Putamen (tissue), 1 donor: ENCODE measurements at regions not wholly inside any gene's neighbourhood (a gene's known extent, or its start where the extent isn't known, plus 50 kb on each side); places are given as distances from the start of the nearest gene placed in this dataset.
"Not testable (repeated sequence)": the region's sequence is repeated elsewhere in the genome, so short reads cannot be mapped to it uniquely, and the experiment has no call there.

Source experiments
- DNase-seq: peaks from one replicate; pipeline ENCODE4 v3.0.0-alpha.2; 2016; ENCODE audit warnings: low spot score

GRCh38 chr5:124963236-124963919, 216.9 kb upstream of the ZNF608 start:
- DNase-seq: no peak

GRCh38 chr5:124966741-124967140, 220.3 kb upstream of the ZNF608 start:
- not testable (repeated sequence) for DNase-seq

- not testable (repeated sequence) for DNase-seq
Observed at GRCh38 chr5:124970381-124970780, 223.9 kb upstream of the ZNF608 start.

- no peak for DNase-seq
Observed at GRCh38 chr5:124972703-124973102, 226.3 kb upstream of the ZNF608 start.

DNA sequence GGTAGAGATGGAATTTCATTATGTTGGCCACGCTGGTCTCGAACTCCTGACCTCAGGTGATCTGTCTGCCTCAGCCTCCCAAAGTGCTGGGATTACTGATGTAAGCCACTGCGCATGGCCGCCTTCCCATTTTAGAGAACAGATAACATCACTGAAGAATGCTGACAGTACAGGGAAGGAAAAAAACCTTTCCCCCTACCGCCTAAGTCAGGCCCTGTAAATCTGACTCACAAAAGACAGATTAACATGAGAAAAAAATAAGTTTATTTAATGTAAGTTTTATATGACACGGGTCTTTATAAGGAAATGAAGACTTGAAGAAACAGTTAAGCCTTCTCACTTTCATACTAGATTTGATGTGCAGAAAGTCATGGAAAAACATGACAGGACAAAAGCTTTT, 227.2 kb upstream of the ZNF608 start:
- DNase-seq: no peak

DNA sequence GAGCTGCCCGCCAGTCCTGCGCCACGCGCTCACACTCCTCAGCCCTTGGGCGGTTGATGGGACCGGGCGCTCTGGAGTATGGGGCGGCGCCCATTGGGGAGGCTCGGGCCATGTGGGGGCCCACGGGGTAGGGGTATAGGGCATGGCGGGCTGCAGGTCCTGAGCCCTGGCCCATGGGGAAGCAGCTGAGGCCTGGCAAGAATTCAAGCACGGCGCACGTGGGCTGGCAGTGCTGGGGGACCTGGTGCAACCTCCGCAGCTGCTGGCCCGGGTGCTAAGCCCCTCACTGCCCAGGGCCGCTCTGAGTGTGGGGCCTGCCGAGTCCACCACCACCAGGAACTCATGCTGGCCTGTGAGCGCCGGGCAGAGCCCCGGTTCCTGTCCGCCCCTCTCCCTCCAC, 229.6 kb upstream of the ZNF608 start:
- DNase-seq: no peak

DNA sequence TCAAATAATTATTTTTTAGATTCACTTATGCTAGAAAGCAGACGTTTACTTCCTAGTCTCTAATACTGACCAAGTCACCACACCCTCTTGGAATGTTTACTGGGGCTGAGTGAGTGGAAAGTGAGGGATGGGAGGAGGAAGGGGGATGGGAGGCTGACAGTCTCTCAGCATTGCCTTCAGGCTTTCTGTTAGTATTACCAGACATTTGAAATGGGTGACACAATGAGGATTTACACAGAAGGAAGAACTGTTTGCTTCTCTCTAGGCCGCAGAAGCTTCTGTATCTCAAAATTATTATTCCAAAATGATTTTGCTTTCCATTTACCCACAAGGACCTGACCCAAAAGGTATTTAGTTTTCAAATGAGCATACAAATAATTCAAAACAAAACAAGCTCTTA, 232.8 kb upstream of the ZNF608 start:
- no peak for DNase-seq

DNA sequence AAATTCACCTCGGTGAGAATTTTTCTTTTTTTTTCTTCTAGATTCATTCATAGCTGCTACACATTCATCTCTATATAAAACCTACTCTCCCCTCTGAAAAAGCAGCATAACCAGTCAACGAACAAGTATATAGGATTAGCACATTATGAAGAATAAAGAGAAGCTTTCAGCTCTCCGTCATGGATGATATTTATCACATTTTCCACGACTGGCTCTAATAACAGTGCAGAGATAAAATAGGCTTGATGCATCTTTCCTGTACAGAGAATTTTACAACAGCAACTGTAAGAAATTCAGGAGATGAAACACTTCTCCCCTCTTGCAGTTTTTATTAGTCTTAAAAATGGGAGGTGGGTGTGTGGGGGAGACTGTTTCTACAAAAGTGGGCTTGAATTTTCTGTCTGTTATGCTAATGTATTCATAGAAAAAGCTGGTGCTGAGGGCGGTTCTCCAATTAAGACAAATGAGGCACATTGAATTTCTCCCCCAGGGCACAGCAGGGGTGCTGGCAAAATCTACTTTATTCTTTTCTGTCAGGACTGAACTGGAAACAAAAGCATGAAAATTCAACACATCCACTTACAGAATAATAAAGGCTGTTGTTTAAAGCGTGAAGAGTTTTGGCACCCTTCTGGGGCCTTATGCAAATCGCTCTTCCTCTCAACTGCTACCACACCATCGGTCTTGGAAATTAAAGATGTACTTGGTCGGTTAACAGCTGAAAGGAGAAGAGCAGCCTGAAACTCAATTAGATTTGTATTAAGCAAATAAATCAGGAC, 233.9 kb upstream of the ZNF608 start:
- DNase-seq: peak; percentile 92

DNA sequence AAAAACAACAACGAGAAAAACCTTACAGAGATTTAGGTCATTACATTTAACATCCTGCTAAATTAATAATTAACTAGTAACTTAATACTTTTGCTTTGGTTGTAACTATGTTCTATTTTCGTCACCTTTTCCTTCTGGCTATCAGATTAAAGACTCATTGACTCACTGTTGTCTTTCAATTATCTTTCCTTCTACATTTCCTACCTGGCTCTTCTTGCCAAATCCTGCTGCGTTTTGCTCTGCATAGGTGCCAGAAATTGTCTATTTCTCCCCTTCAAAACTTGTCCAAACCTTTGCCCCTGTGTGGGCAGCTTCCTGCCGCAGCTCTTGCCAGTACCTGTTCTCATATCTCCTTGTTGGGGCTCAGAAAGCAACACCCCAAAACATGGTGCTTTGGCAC, 235.5 kb upstream of the ZNF608 start:
- DNase-seq: no peak

DNA sequence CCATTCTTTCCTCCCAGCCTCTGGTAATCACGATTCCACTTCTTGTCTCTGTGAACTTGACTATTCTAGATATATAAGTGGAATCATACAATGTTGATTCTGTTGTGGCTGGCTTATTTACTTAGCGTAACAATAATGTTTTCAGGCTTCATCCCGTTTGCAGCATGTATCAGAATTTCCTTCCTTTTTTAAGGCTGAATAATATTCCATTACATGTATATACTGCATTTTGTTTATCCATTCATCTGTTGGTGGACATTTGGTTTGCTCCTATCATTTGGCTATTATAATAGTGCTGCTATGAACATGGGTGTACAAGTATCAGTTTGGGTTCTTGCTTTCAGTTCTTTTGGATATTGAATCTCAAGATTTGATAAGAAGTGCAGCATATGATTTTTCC, 239.7 kb upstream of the ZNF608 start:
- DNase-seq: no peak

DNA sequence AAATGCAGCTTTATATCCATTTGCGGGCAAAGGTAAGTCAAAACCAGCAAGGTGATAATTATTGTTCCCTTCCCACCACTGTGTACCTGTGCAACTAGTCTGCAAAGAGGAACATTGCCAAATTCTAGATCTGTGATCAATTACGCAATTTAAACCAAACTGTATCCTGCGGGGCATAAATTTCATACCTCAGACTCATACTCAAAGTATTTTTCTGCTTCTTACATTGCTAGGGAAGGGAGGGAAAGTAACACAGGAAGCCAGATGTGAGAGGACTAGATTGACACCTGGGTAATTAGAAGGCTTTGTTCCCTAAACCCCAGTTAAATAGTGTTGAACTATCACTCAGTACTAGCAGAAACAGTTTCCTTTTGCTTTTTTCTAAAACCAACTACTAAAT, 240.2 kb upstream of the ZNF608 start:
- no peak for DNase-seq

GRCh38 chr5:124987786-124988185, 241.3 kb upstream of the ZNF608 start:
- DNase-seq: not testable (repeated sequence)

- no peak for DNase-seq
Observed at GRCh38 chr5:124990723-124991122, 244.3 kb upstream of the ZNF608 start.

GRCh38 chr5:124995421-124995820, 249.0 kb upstream of the ZNF608 start:
- no peak for DNase-seq

GRCh38 chr5:124996023-124996763, 249.8 kb upstream of the ZNF608 start:
- no peak for DNase-seq

DNA sequence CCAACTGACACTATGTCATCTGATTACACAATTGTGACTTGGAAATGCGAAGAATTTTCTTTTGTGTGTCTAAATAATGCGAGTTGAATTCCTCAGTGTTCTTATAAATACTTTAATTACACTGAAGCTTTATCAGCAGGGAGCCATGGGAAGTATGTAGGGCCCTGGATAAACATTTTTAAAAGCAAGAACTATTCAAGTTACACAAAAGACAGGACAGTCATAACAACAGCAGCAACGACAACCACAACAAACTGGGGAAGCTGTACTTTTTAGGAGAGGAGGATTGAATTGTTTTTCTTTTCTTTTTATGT, 250.3 kb upstream of the ZNF608 start:
- DNase-seq: no peak

GRCh38 chr5:124997186-124997893, 250.9 kb upstream of the ZNF608 start:
- DNase-seq: no peak

DNA sequence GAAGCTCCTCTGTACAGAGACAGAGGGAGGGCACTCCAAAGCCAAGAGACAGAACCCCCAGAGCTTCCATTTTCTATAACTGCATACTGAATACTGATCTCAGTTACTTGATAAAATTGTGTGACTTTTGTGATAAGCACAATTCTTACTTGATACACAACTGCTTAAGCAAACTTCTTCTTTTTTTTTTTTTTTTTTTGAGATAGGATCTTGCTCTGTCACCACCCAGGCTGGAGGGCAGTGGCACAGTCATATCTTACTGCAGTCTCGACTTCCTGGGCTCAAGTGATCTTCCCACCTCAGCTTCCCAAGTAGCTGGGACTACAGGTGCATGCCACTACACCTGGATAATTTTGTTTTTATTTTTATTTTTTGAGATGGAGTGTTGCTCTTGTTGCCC, 252.1 kb upstream of the ZNF608 start:
- DNase-seq: no peak

DNA sequence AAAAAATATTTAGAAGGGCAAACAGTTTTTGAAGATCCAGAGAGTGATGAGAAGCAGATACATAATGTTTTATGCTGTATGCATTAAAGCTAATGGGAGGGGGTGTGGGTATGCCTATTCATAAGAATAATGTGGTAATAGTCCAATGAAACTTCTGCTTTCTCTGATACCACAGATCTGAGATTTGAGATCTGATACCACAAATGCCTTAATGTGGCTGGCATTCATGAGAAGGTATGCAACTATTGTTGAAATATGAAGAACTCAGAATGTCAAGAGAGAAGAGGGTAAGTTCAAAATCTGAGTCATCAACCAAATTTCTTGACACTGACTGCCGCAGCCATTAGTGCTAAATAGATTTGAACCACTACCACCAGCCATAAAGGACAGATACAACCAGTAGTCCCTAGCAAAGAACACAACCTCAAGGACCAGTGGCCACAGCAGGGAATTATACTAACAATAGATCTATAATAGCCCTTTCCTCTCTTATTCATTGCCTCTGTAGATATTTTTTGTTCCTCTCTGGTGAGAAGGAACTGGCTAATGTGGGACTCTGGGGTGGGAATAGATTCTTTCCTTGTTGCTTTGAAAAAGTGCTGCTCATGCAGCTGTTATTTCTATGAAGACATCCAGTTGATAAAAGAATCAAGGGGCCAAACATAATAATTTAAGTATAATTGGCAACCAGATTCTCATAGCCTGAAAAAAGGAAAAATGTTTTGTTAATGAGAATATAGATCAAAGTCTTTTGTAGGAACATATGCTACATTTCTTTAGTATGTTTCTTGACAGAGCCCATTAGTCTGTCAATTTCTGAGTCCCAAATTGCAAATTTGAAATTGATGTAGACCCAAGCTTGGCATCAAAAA, 256.5 kb upstream of the ZNF608 start:
- no peak for DNase-seq

GRCh38 chr5:125004009-125004408, 257.6 kb upstream of the ZNF608 start:
- no peak for DNase-seq

- peak; percentile 41 for DNase-seq
Observed at GRCh38 chr5:125005266-125005665, 258.8 kb upstream of the ZNF608 start.
